ENCODE measurements at regions not wholly inside any gene's neighbourhood (a gene's known extent, or its start where the extent isn't known, plus 50 kb on each side); places are given as distances from the start of the nearest gene placed in this dataset.

- DNase-seq = peak in 1 of 2 donors; percentile 72
These were observed 223.4 kb downstream of the BCOR start for GRCh38 chrX:39874202-39874816.

GRCh38 chrX:39875834-39876628 lies 221.7 kb downstream of the BCOR start:
- no peak for DNase-seq

- no peak for DNase-seq
These were observed 219.9 kb downstream of the BCOR start for GRCh38 chrX:39877905-39878304.

DNA sequence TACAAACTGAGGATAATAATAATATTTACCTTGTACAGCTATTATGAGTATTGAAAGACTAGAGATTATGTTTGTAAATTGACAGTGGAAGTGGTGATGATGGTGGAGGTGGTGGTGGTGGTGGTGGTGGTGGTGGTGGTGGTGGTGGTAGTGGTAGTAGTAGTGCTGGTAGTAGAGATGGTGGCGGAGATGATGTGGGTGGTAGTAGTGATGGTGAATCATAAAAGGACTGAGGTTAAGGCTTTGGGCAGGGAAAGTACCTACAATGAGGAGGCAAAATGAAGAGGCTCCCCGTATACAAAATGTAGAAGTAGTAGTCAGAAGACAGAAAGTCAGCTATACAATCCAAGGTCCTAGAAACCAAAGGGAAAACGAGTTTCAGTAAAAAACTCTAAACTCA lies 214.1 kb downstream of the BCOR start:
- DNase-seq = no peak

- no peak for DNase-seq
These were observed 211.5 kb downstream of the BCOR start for GRCh38 chrX:39886282-39886681.

DNA sequence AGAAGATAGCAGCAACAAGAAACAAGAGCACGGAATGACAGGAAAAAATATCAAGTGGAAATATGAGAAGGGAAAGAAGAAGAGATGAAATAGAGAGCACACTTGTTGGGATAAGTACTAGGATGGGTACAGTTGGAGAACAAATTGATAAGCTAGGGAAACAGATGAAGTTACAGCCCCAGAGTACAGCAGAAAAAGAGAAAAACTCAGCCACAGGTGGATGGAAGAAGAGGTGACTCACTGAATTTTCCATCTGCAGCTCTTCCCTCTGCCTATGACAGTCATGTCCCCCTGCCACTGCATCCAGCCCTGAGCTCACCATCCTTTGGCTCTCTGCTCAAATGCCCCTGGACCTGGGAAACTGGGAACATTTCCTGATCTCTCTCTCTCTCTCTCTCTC lies 209.0 kb downstream of the BCOR start:
- no peak for DNase-seq

DNA sequence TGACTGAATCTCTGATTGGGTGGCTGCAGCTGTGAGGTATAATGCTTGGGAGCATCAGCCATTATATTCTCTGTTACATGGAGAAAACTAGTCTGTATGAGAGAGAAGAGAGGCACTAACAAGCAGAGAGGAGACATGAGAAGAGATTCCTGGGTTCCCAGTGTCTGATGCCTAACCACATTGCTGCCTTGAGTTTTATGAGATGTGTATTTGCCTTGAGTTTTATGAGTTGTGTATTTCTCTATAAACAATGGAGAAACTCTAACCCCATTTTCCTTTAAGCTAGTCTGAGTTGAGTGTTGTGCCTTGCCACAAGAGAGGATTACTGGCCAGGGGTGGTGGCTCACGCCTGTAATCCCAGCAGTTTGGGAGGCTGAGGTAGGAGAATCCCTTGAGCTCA lies 208.1 kb downstream of the BCOR start:
- DNase-seq = no peak

DNA sequence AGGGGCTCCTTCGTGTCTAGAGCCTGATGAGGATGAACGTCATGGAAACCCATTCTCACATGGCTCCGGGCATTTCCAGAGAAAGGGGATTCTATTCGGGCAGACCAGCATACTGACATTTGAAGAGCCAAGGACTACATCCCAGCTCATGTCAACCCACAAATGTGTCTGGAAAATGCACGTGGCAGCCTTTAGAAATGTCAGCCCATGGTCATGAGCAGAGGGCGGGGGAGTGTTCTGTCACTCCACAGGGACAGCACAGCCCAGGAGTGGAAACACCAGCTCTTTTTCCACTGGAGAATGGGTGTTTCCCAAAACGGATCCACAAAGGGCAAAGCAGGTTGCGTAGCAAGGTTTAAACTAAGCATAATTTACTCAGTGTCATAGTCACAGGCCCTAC lies 207.0 kb downstream of the BCOR start:
- no peak for DNase-seq

DNA sequence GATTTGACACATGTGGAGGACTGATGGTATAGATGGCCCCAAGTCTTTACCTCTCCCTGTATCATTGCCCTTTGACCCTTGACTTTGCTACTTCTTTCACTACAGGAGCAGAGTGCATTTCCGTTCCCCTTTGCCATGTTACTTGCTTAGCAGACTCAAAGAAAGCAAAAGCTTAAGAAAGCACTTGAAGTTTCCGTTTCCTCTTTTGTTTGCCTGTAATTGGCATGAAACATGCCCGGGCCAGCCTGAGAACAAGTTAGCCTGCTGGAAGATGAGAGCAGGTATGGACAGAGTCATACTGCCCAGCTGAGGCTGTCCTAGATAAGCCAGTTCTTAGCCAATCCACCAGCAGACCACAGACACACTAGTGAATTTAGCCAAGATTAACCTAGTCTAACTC lies 206.0 kb downstream of the BCOR start:
- peak in 1 of 2 donors; percentile 52 for DNase-seq

DNA sequence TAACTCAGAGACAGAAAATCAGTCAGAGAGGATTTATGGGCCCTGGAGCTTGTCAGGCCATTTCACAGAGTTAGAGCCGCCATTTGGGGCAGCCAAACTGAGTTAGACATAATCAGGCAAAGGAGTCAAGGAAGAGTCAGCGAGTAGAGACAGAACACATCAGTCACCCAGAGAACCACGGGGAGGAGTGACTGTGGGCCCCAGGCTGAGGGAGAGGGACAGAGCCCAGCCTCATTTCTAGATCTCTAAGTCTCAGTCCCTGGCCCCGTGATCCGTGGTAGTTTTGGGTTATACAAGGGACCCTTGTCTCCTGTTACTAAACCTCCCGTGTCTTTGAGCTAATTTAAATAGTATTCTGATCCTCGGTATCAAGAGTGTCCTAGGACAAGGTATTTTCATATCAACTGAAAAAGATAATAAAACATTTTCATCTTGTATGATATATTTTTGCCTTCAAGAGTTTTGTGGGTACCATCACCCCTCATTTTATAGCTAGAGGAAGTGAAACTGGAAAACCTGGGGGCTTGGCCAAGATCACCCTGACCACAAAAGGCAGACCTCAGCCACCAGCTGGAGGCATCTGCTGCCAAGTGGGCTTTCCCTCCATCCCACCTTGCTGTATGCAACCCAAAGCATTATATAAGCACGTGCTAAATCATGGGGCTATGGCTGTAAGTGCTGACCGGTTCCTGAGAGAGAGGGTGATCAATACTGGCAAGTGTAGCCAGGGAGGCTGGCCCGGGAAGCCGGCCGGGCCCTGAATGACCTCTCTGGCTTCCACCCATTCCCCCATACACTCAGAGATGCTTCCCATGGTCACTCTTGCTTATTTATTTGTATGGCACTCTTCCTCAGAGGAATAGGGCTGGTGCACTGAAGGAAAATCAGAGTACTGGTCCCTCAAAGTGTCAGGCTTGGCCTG lies 204.1 kb downstream of the BCOR start:
- no peak for DNase-seq

DNA sequence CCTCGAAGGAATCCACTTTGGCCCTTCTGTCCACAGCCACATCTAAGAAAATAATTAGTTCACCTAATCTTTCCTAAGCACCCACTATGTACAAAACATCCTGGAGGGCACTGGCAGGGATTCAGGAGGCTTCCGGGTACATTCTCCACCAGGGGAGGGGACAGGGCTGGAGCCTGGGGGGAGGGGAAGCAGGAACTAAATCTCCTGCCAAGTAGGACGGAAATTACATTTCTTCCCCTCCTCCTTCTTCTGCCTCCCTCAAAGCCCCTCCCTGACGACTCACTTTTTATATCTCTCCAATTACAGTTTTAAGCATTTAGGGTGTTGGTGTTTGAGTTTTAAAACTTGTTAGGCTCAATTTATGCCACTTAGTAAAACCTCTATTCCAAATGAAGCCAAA lies 203.1 kb downstream of the BCOR start:
- no peak for DNase-seq

DNA sequence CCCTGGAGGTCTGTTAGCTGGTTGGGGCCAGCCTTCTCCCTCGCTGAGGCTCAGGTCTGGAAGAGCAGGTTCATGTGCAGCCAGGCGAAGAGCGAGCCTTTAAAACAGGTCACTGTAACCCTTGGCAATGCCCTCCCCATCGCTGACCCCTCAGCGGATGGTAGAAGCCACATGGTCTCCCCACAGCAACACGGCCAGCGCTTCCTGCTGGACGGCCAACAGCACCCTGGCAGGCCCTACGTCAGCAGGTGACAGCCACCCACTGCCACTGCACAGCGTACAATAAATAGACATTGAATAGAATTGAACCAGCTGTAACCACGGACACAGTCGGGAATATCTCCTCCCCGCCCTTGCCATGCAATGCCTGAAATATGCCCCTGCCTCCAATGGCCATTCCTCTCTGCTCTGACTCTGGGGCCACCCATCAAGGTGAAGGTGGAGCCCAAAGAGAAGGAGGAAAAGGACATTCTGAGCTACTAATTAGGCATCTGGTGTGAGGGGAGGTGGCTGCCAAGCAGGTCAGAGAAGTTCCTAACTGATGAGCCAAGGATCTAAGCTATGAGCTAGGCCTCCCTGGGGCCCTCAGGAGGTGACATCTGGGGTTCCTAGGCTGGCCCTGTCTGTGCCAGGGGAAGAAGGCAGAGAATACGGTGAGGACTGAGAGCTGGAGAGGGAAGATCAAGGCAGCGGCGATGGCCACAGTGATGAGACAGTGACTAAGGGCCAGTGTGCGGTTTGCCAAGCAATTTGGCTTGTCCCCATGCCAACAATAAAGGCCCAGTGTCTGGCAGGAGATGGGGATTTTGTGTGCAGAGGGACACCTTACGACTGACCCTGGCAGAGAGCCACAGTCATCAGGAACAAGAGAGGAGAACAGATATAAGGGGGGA lies 202.3 kb downstream of the BCOR start:
- DNase-seq = no peak

DNA sequence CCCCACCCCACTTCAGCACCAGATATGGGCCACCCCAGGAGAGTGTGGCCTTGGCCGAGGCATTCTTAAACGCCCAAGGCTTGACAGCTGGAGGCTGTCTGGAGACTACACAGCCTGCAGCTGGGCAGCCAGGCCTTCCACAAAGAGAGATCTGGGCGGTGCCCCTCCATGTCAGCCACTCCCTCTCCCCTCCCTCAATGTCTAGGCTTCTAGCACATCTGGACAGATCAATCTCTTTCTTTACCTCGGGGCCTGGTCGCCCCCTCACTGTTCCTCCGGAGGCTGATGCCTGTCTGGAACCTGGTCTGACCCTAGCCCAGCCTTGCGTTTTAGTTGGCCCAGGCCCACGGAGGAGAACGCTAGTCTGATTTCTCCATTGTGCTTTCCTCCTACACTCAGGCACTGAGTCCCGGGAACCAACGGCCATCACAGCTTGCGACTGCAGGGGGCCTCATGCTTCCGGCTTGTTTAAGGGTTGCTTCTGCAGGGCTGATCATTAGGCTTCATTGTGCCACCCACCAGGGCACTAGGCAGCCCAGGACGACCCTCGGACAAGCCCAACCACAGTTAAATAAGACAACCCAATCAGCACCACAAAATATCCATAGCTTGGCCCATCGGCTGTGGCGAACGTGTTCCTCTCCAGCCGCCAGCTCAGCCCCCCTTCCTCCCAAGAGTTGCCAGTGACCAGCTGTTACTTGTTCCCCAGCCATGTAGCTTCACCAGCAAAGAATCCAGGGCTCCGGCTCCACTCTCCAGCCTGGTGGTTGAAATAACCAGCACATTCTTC lies 200.6 kb downstream of the BCOR start:
- no peak for DNase-seq

DNA sequence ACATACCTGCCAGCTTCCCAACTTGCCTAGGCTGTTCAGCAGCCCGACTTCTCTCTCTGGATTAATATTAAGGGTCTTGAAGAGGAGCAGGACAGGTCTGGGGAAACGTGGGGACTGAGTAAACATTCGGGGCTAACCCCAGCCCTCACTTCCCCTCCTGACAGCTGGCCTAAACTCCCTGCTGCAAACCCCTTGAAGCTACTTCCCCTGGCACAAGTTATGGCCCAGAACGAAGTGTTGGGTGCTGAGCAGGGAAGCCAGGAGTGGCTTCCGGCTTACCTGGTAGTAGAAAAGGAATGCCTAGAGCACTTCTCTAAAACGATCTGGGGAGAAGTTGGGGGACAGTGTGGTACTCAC lies 200.0 kb downstream of the BCOR start:
- no peak for DNase-seq

DNA sequence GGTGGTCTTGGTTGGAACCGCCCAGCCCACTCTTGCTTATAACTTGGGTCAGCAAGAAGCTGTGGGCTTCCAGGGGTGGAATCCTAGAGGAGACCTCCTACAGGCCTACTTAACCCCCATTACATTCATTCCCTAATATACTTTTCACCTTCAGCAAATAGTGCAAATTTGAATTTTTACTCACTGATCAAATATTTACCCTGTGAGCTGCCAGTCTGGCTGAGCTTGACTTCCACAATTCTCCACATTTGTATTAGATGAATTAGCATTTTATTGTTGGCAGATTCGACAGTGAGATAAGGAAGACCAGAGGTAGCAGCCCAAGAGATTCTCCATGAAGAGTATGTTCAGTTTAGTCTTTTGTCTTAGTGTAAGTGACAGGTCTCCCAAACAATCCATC lies 199.6 kb downstream of the BCOR start:
- no peak for DNase-seq

DNA sequence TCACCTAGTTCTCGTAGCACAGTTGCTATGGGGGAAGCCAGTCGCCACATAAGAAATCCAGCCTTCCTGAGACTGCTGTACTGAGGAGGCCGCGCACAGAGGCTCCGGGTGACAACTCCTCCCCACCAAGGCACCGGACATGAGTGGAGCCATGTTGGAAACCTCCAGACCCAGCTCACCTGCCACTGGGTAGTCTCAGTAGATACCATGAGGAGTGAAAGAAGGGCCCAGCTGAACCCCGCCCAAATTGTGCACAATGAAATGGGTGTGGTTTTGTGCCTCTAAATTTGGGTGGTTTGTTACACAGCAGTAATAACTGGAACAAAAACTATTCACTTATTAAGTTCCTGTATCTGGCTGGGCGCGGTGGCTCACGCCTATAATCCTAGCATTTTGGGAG lies 198.7 kb downstream of the BCOR start:
- no peak for DNase-seq

DNA sequence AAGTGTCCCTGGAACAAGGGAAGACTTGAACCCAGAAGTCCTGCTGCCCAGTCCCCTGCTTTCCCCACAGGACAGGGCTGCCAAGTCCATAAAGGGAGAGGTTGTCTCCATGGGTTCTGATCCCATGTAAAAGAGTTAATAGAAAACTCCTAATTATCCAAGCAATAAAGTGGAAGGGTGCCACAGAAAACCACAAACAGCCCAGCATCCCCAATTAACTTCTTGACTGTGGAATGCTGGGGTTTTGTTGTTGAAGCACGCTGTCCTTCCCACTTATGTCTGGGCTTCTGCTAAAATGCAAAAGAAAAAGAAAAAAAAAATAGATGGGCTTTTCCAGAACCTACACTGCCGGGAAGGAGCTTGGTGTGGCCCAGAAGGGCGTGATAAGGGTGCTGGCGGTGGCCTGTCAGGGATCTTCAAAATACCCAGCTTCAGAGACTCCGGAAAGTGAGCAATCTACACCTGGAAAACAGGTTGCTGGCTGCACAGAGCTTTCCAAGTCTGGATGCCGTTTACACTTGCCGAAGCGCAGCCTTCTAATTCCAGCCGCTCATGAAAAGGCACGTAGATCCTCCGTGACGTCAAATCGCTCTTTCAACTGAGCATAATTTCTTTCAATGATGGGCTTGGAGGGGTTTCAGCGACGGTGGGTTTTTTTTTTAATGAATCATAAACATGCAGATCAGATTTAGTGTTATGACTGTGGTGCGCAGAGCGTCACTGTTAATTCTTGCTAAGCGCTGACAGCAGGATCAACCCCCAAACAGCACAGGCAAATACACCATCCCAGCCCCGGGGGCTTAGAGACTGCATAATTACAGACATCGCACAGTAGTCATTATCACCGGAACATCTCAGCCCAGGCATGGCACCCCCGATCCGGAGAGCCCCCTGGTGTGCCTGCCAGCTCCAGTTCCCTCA lies 197.6 kb downstream of the BCOR start:
- no peak for DNase-seq

- DNase-seq = no peak
These were observed 197.0 kb downstream of the BCOR start for GRCh38 chrX:39900777-39901170.

DNA sequence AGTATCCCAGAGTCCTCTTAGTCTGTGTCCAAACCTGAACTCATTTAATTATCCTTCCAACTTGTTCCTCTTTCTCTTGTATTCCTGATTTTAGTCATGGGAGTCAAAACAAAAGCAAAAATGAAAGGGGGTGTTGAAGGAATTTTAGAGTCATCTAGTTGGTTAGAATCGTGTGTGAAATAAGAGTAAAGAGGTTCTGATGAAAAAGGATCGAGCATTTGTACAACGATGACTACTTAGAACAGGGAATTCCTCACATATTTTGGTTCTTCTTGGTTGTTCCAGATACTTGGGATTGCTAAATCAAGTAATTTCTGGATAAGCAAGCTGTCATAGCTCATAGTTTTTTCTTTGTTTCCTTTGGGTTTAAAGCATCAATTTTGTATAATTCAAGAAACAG lies 194.4 kb downstream of the BCOR start:
- DNase-seq = no peak

DNA sequence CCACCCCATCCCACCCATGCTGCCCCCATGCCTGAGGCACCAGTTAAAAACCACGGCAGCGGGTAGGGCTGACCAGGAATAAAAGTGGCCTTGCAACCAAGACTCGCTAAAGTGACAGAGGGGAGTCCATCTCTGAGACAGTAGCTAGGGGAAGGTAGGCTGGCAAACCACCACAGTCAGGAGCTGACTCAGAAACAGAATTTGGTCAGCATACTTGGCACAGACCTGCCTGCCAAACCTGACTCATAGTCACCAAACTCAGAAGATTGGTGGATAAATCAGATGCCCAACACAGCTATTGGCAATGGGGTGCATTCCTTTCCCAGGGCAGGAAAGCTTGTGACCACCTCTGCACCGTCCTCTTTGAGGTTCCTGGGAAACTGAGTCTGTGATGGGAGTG lies 193.8 kb downstream of the BCOR start:
- no peak for DNase-seq

Measured in bone marrow (tissue), 2 donors.